ENCODE measurements at regions not wholly inside any gene's neighbourhood (a gene's known extent, or its start where the extent isn't known, plus 50 kb on each side); places are given as distances from the start of the nearest gene placed in this dataset.
"Not testable (repeated sequence)": the region's sequence is repeated elsewhere in the genome, so short reads cannot be mapped to it uniquely, and the experiment has no call there.

- no peak for DNase-seq (ENCODE audit: insufficient read length, low spot score)
These were observed 200.8 kb downstream of the RGS3 start for GRCh38 chr9:113664181-113664875.

GRCh38 chr9:113665064-113665463 is 201.5 kb downstream of the RGS3 start:
- FAIRE-seq (no peak), DNase-seq (ENCODE audit: insufficient read length, low spot score) (no peak)

More at GRCh38 chr9:113664181-113664875, 200.8 kb downstream of the RGS3 start:
- FAIRE-seq, result no peak

- DNase-seq (ENCODE audit: insufficient read length, low spot score), result no peak
- no peak for FAIRE-seq
These were observed 202.2 kb downstream of the RGS3 start for GRCh38 chr9:113665756-113666155.

GRCh38 chr9:113668061-113668460 is 204.5 kb downstream of the RGS3 start:
- DNase-seq (ENCODE audit: insufficient read length, low spot score) (no peak), FAIRE-seq (no peak)

GRCh38 chr9:113669522-113670115 is 206.1 kb downstream of the RGS3 start:
- FAIRE-seq, result no peak
- no peak for DNase-seq (ENCODE audit: insufficient read length, low spot score)

GRCh38 chr9:113673726-113674125 is 202.4 kb upstream of the ZNF618 start:
- no peak for DNase-seq (ENCODE audit: insufficient read length, low spot score)
- FAIRE-seq, result no peak

GRCh38 chr9:113674436-113674835 is 201.7 kb upstream of the ZNF618 start:
- no peak for FAIRE-seq
- no peak for DNase-seq (ENCODE audit: insufficient read length, low spot score)

GRCh38 chr9:113675475-113675941 is 200.6 kb upstream of the ZNF618 start:
- FAIRE-seq, result no peak
- no peak for DNase-seq (ENCODE audit: insufficient read length, low spot score)

GRCh38 chr9:113677057-113677456 is 199.1 kb upstream of the ZNF618 start:
- FAIRE-seq, result no peak
- DNase-seq (ENCODE audit: insufficient read length, low spot score), result no peak

- DNase-seq (ENCODE audit: insufficient read length, low spot score), result no peak
- FAIRE-seq, result no peak
These were observed 198.5 kb upstream of the ZNF618 start for GRCh38 chr9:113677569-113677968.

- no peak for DNase-seq (ENCODE audit: insufficient read length, low spot score)
- no peak for FAIRE-seq
These were observed 197.8 kb upstream of the ZNF618 start for GRCh38 chr9:113678119-113678858.

- DNase-seq (ENCODE audit: insufficient read length, low spot score) (no peak), FAIRE-seq (no peak)
These were observed 197.3 kb upstream of the ZNF618 start for GRCh38 chr9:113678859-113679256.

- FAIRE-seq, result peak; percentile 87
- DNase-seq (ENCODE audit: insufficient read length, low spot score), result peak; percentile 31
These were observed 193.8 kb upstream of the ZNF618 start for GRCh38 chr9:113682297-113682771.

- FAIRE-seq; DNase-seq (ENCODE audit: insufficient read length, low spot score): not testable (repeated sequence)
These were observed 190.5 kb upstream of the ZNF618 start for GRCh38 chr9:113685636-113686035.

- FAIRE-seq (no peak), DNase-seq (ENCODE audit: insufficient read length, low spot score) (no peak)
These were observed 188.9 kb upstream of the ZNF618 start for GRCh38 chr9:113687107-113687679.

GRCh38 chr9:113687680-113688371 is 188.3 kb upstream of the ZNF618 start:
- DNase-seq (ENCODE audit: insufficient read length, low spot score) (no peak), FAIRE-seq (no peak)

GRCh38 chr9:113690055-113690740 is 185.9 kb upstream of the ZNF618 start:
- DNase-seq (ENCODE audit: insufficient read length, low spot score), result no peak
- no peak for FAIRE-seq

GRCh38 chr9:113692256-113692655 is 183.9 kb upstream of the ZNF618 start:
- no peak for FAIRE-seq
- DNase-seq (ENCODE audit: insufficient read length, low spot score), result no peak

- DNase-seq (ENCODE audit: insufficient read length, low spot score), result no peak
- FAIRE-seq, result no peak
These were observed 181.2 kb upstream of the ZNF618 start for GRCh38 chr9:113694912-113695311.

- no peak for DNase-seq (ENCODE audit: insufficient read length, low spot score)
- no peak for FAIRE-seq
These were observed 180.7 kb upstream of the ZNF618 start for GRCh38 chr9:113695440-113695851.

All from GM19239 (cell line).